MM.1S (cell line): ENCODE measurements at regions not wholly inside any gene's neighbourhood (a gene's known extent, or its start where the extent isn't known, plus 50 kb on each side); places are given as distances from the start of the nearest gene placed in this dataset.

Experiments
- EZH2 ChIP-seq: fragments of 300-600 bp; sonication (generic); optimal IDR thresholded peaks from 2 replicates; pipeline ENCODE3; 2017; ENCODE audit warnings: low read depth, mild to moderate bottlenecking, antibody characterized with exemption, low read length, mixed read lengths
- EZH2phosphoT487 ChIP-seq: fragments of 300-600 bp; sonication (generic); IDR thresholded peaks from 2 replicates; pipeline ENCODE4 v1.6.1; 2018; ENCODE audit warnings: antibody characterized with exemption, low read length
- TF ChIP-seq, protein P1 (sequence below): fragments of 300-600 bp; sonication (generic); IDR thresholded peaks from 2 replicates; pipeline ENCODE4 v1.5.1; 2016; ENCODE audit warnings: antibody characterized with exemption, low read length, mixed read lengths

GRCh38 chr1:57860931-57861565 lies 437.2 kb upstream of the DAB1 start:
- TF ChIP-seq, protein P1, sequence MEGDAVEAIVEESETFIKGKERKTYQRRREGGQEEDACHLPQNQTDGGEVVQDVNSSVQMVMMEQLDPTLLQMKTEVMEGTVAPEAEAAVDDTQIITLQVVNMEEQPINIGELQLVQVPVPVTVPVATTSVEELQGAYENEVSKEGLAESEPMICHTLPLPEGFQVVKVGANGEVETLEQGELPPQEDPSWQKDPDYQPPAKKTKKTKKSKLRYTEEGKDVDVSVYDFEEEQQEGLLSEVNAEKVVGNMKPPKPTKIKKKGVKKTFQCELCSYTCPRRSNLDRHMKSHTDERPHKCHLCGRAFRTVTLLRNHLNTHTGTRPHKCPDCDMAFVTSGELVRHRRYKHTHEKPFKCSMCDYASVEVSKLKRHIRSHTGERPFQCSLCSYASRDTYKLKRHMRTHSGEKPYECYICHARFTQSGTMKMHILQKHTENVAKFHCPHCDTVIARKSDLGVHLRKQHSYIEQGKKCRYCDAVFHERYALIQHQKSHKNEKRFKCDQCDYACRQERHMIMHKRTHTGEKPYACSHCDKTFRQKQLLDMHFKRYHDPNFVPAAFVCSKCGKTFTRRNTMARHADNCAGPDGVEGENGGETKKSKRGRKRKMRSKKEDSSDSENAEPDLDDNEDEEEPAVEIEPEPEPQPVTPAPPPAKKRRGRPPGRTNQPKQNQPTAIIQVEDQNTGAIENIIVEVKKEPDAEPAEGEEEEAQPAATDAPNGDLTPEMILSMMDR = no peak
- TF ChIP-seq EZH2 = no peak
- TF ChIP-seq EZH2phosphoT487 = no peak
